K562 (cell line): ENCODE measurements at regions not wholly inside any gene's neighbourhood (a gene's known extent, or its start where the extent isn't known, plus 50 kb on each side); places are given as distances from the start of the nearest gene placed in this dataset.

Experiments used
- CBFA2T2 ChIP-seq: fragments of 450-650 bp; conservative IDR thresholded peaks from 2 replicates; pipeline ENCODE4 v1.6.1; 2017; ENCODE audit warnings: mild to moderate bottlenecking
- CUX1 ChIP-seq: fragments of 200-800 bp; sonication (Bioruptor generic); IDR thresholded peaks from 2 replicates; pipeline ENCODE4 v1.6.1; 2016; ENCODE audit warnings: missing genetic modification characterization, missing compliant biosample characterization
- ZC3H11A ChIP-seq: IDR thresholded peaks from 2 replicates; pipeline ENCODE4 v1.6.1; 2012; ENCODE audit warnings: low read depth, low read length, improper control_type of control experiment
- ZNF407 ChIP-seq: fragments of 450-650 bp; IDR thresholded peaks from 2 replicates; pipeline ENCODE4 v1.6.1; 2016; ENCODE audit warnings: low read depth

- no peak for TF ChIP-seq ZNF407
- TF ChIP-seq CBFA2T2 = no peak
- no peak for TF ChIP-seq CUX1 (CRISPR knock-in tag)
- TF ChIP-seq ZC3H11A = no peak
These were observed 140.4 kb downstream of the S1PR1 start (continued) for GRCh38 chr1:101377084-101377835.
